IMR-90 (cell line): ENCODE measurements at regions not wholly inside any gene's neighbourhood (a gene's known extent, or its start where the extent isn't known, plus 50 kb on each side); places are given as distances from the start of the nearest gene placed in this dataset.

Experiments used
- ATAC-seq: fragments of 200-7000 bp; cut with Tn5 transposase; 2 replicates; pipeline ENCODE4 v1.9.1; 2020; ENCODE audit warnings: low read depth, mild to moderate bottlenecking, moderate library complexity
- BruUV-seq: library from RNA; stranded (reverse); fragments of 400-500 nt; replicated peaks from 2 replicates; lab custom pipeline; 2021; lab: Mats Ljungman, UMichigan
- CTCF ChIA-PET: fragments of 300-600 bp; formaldehyde crosslinking; extraction: SDS; loops from one replicate; lab custom pipeline; 2021; ENCODE audit warnings: antibody characterized with exemption; lab: Yijun Ruan, JAX
- POLR2A ChIA-PET: fragments of 300-600 bp; sonication (Branson Sonifier 250); formaldehyde crosslinking; loops from one replicate; lab custom pipeline; 2022; ENCODE audit warnings: antibody characterized with exemption; ENCODE audit not compliant: unreplicated experiment; lab: Charles Lee
- DNase-seq: peaks from one replicate; pipeline ENCODE4 v3.0.0; 2013
- H2AFZ ChIP-seq: replicated peaks from 2 replicates; pipeline ENCODE3; 2013; ENCODE audit warnings: low read length, mild to moderate bottlenecking; ENCODE audit not compliant: poor library complexity
- H2AK5ac ChIP-seq: 2 replicates; pipeline ENCODE4 v1.6.1; 2013; ENCODE audit warnings: low read depth, low read length, inconsistent platforms
- H2AK9ac ChIP-seq: replicated peaks from 2 replicates; pipeline ENCODE3; 2013; ENCODE audit warnings: mild to moderate bottlenecking, low read depth, low read length, moderate library complexity; ENCODE audit not compliant: poor library complexity
- H2BK120ac ChIP-seq: 2 replicates; pipeline ENCODE4 v1.6.1; 2013; ENCODE audit warnings: low read depth, low read length, inconsistent platforms
- H2BK15ac ChIP-seq: 3 replicates; pipeline ENCODE4 v1.6.1; 2013; ENCODE audit warnings: low read depth, low read length, inconsistent platforms
- H2BK20ac ChIP-seq: 2 replicates; pipeline ENCODE4 v1.6.1; 2013; ENCODE audit warnings: low read depth, mild to moderate bottlenecking, inconsistent platforms, low read length, moderate library complexity
- H2BK5ac ChIP-seq: 2 replicates; pipeline ENCODE4 v1.6.1; 2013; ENCODE audit warnings: mild to moderate bottlenecking, low read depth, low read length, inconsistent platforms; ENCODE audit not compliant: poor library complexity, severe bottlenecking
- H3K14ac ChIP-seq: replicated peaks from 2 replicates; pipeline ENCODE4 v1.6.1; 2013; ENCODE audit warnings: low read depth, low read length, inconsistent platforms
- H3K18ac ChIP-seq: 2 replicates; pipeline ENCODE4 v1.6.1; 2013; ENCODE audit warnings: low read depth, low read length, control low read depth
- H3K23ac ChIP-seq: 2 replicates; pipeline ENCODE4 v1.6.1; 2013; ENCODE audit warnings: low read depth, low read length, inconsistent platforms
- H3K27ac ChIP-seq: 2 replicates; pipeline ENCODE4 v1.5.1; 2013; ENCODE audit warnings: mild to moderate bottlenecking, control low read depth, low read length; ENCODE audit not compliant: insufficient read depth
- H3K27me3 ChIP-seq: 2 replicates; pipeline ENCODE4 v1.6.1; 2013; ENCODE audit warnings: low read length; ENCODE audit not compliant: control insufficient read depth, insufficient read depth
- H3K36me3 ChIP-seq: 2 replicates; pipeline ENCODE4 v1.6.1; 2013; ENCODE audit warnings: low read length, mixed read lengths; ENCODE audit not compliant: control insufficient read depth, insufficient read depth
- H3K4ac ChIP-seq: 2 replicates; pipeline ENCODE4 v1.6.1; 2013; ENCODE audit warnings: low read depth, low read length, inconsistent platforms
- H3K4me1 ChIP-seq: 2 replicates; pipeline ENCODE4 v1.6.1; 2013; ENCODE audit warnings: low read length, mixed read lengths; ENCODE audit not compliant: control insufficient read depth, insufficient read depth
- H3K4me2 ChIP-seq: 2 replicates; pipeline ENCODE4 v1.6.1; 2013; ENCODE audit warnings: low read depth, mild to moderate bottlenecking, control low read depth, low read length, moderate library complexity
- H3K4me3 ChIP-seq: 2 replicates; pipeline ENCODE4 v1.5.1; 2013; ENCODE audit warnings: low read depth, mild to moderate bottlenecking, control low read depth, low read length, moderate library complexity; ENCODE audit not compliant: insufficient read depth
- H3K56ac ChIP-seq: 2 replicates; pipeline ENCODE4 v1.6.1; 2013; ENCODE audit warnings: low read length, inconsistent platforms; ENCODE audit not compliant: insufficient read depth; ENCODE audit errors: extremely low read depth
- H3K79me1 ChIP-seq, 2 experiments: 2 replicates each; pipeline ENCODE4 v1.6.1; 2013; ENCODE audit warnings: low read length in 2 of 2, inconsistent platforms in 1 of 2, low read depth in 1 of 2
- H3K9ac ChIP-seq: 2 replicates; pipeline ENCODE4 v1.6.1; 2013; ENCODE audit warnings: low read depth, low read length, control low read depth
- H3K9me1 ChIP-seq: 2 replicates; pipeline ENCODE4 v1.6.1; 2013; ENCODE audit warnings: low read length, inconsistent platforms; ENCODE audit not compliant: insufficient read depth
- H3K9me3 ChIP-seq: 2 replicates; pipeline ENCODE4 v1.6.1; 2013; ENCODE audit warnings: low read length; ENCODE audit not compliant: control insufficient read depth, insufficient read depth
- H4K20me1 ChIP-seq: 2 replicates; pipeline ENCODE4 v1.6.1; 2013; ENCODE audit warnings: low read length, inconsistent platforms; ENCODE audit not compliant: insufficient read depth
- H4K5ac ChIP-seq: 2 replicates; pipeline ENCODE4 v1.6.1; 2013; ENCODE audit warnings: mild to moderate bottlenecking, low read depth, low read length, control low read depth
- H4K8ac ChIP-seq, 2 experiments: 2 replicates each; pipeline ENCODE4 v1.6.1; 2013; ENCODE audit warnings: low read depth in 2 of 2, low read length in 2 of 2, control low read depth in 1 of 2, inconsistent platforms in 1 of 2
- H4K91ac ChIP-seq: 2 replicates; pipeline ENCODE4 v1.6.1; 2013; ENCODE audit warnings: low read depth, low read length, inconsistent platforms; ENCODE audit not compliant: insufficient read depth
- BHLHE40 ChIP-seq: fragments of 150-350 bp; IDR thresholded peaks from 2 replicates; pipeline ENCODE4 v1.6.1; 2016; ENCODE audit warnings: mild to moderate bottlenecking, low read depth, low read length
- CEBPB ChIP-seq: IDR thresholded peaks from 2 replicates; pipeline ENCODE4 v1.6.1; 2012; ENCODE audit warnings: low read depth, low read length, improper control_type of control experiment
- CTCF ChIP-seq: conservative IDR thresholded peaks from 2 replicates; pipeline ENCODE4 v1.5.1; 2012; ENCODE audit warnings: mild to moderate bottlenecking, low read depth, low read length, improper control_type of control experiment
- ELK1 ChIP-seq: fragments of 150-350 bp; IDR thresholded peaks from 2 replicates; pipeline ENCODE4 v1.6.1; 2016; ENCODE audit warnings: low read depth, mild to moderate bottlenecking, low read length, moderate library complexity, borderline replicate concordance
- MAFK ChIP-seq: IDR thresholded peaks from 2 replicates; pipeline ENCODE4 v1.6.1; 2012; ENCODE audit warnings: low read depth, low read length, improper control_type of control experiment
- MAZ ChIP-seq: IDR thresholded peaks from 2 replicates; pipeline ENCODE4 v1.6.1; 2012; ENCODE audit warnings: low read depth, mild to moderate bottlenecking, low read length, improper control_type of control experiment, moderate library complexity, borderline replicate concordance
- MXI1 ChIP-seq: IDR thresholded peaks from 2 replicates; pipeline ENCODE4 v1.6.1; 2012; ENCODE audit warnings: low read depth, mild to moderate bottlenecking, low read length, moderate library complexity, borderline replicate concordance
- NFE2L2 ChIP-seq: fragments of 150-350 bp; IDR thresholded peaks from 2 replicates; pipeline ENCODE4 v1.6.1; 2016; ENCODE audit warnings: low read depth, mild to moderate bottlenecking, low read length
- RCOR1 ChIP-seq: IDR thresholded peaks from 2 replicates; pipeline ENCODE4 v1.6.1; 2012; ENCODE audit warnings: mild to moderate bottlenecking, low read length, improper control_type of control experiment; ENCODE audit not compliant: insufficient replicate concordance
- USF2 ChIP-seq: fragments of 150-350 bp; IDR thresholded peaks from 2 replicates; pipeline ENCODE4 v1.6.1; 2017; ENCODE audit warnings: mild to moderate bottlenecking, antibody characterized with exemption, low read length, low read depth
- WGBS, 2 experiments: methylation state at CpG; one replicate each; pipeline versions ENCODE4 v1.1.5 to v1.1.7; 2013; ENCODE audit warnings: missing lambda C conversion rate in 2 of 2; ENCODE audit not compliant: insufficient read length in 1 of 2; ENCODE audit errors: extremely low coverage in 2 of 2; 5-methylcytosine and 5-hydroxymethylcytosine counted together
- dilution Hi-C: fragments of 300-500 bp; cut with HindIII; formaldehyde crosslinking; loops from one replicate; pipeline ENCODE4 v1.14.3; 2018; ENCODE audit warnings: low sequenced_read_pairs; ENCODE audit not compliant: unreplicated experiment
- in situ Hi-C: fragments of 300-500 bp; cut with MboI; formaldehyde crosslinking; loops from 3 replicates; pipeline ENCODE4 v1.14.3; 2019; ENCODE audit warnings: low sequenced_read_pairs, inconsistent platforms, mixed read lengths
- intact Hi-C: fragments of 100-400 bp; cut with micrococcal nuclease; formaldehyde crosslinking; loops from 2 replicates; pipeline ENCODE4 v1.10.0; 2022

GRCh38 chr11:45043755-45044475 lies 93.2 kb upstream of the TP53I11 start:
- ATAC-seq (no peak), DNase-seq (no peak)
- Histone ChIP-seq H2AK5ac (no peak overlapping the region), H3K56ac (no peak overlapping the region), H3K4me2 (no peak overlapping the region), H2BK15ac (no peak overlapping the region), H4K91ac (no peak overlapping the region), H2BK20ac (no peak overlapping the region), H4K8ac (no peak overlapping the region), H2BK5ac (no peak overlapping the region), H3K18ac (no peak overlapping the region), H4K5ac (no peak overlapping the region), H3K4ac (no peak overlapping the region), H3K36me3 (no peaks in the 10 kb centered on the region), H3K4me3 (no peak overlapping the region), H2BK120ac (no peak overlapping the region), H2AFZ (no peak overlapping the region), H3K79me1 (no peaks in the 10 kb centered on the region), H3K4me1 (peaks cover 13% of the 10 kb centered on the region), H3K14ac (no peak overlapping the region), H4K20me1 (no peaks in the 10 kb centered on the region), H3K27ac (no peak overlapping the region), H3K9me1 (peaks cover 2% of the 10 kb centered on the region; the same call in 1 of the 2 replicates), H3K9ac (no peak overlapping the region), H2AK9ac (no peak overlapping the region), H3K9me3 (peaks cover 2% of the 10 kb centered on the region), H3K23ac (no peak overlapping the region), H3K27me3 (peaks cover 18% of the 10 kb centered on the region)
- POLR2A ChIA-PET = no interaction called here
- intact Hi-C loops = no loop called here
- CTCF ChIA-PET = no interaction called here
- dilution Hi-C loops = no loop called here
- TF ChIP-seq MAFK (no peak), BHLHE40 (no peak), MXI1 (no peak), CTCF (no peak), ELK1 (no peak), RCOR1 (no peak), NFE2L2 (no peak), USF2 (no peak), CEBPB (no peak), MAZ (no peak)
- in situ Hi-C loops = no loop called here
- BruUV-seq = no TSS peak
- WGBS, 2 experiments = 63% methylated on average over 4 of the region's 12 CpGs; no CpG with 5 or more reads in 1 of the 2 experiments
